H1 (cell line): ENCODE measurements at regions not wholly inside any gene's neighbourhood (a gene's known extent, or its start where the extent isn't known, plus 50 kb on each side); places are given as distances from the start of the nearest gene placed in this dataset.

ENCODE experiments used
- CTCF ChIA-PET: fragments of 300-600 bp; sonication (Branson Sonifier 250); formaldehyde crosslinking; loops from one replicate; lab custom pipeline; 2021; ENCODE audit not compliant: partially characterized antibody; lab: Charles Lee
- POLR2A ChIA-PET: fragments of 300-600 bp; sonication (Branson Sonifier 250); formaldehyde crosslinking; loops from one replicate; lab custom pipeline; 2021; ENCODE audit warnings: inconsistent platforms; ENCODE audit not compliant: partially characterized antibody; lab: Charles Lee
- DNase-seq, 2 experiments: peaks; one replicate each; pipeline versions ENCODE4 v3.0.0 to v3.0.0-alpha.2; 2010 to 2022; ENCODE audit warnings: low spot score in 2 of 2, low read depth in 1 of 2, mixed read lengths in 1 of 2
- FAIRE-seq: peaks from 2 replicates; lab custom pipeline; 2011; peaks lifted over from hg19 to GRCh38; lab: Jason Lieb, UNC
- H2AFZ ChIP-seq: 2 replicates; pipeline ENCODE4 v1.8.1; 2012; ENCODE audit warnings: low read length, inconsistent platforms
- H2AK5ac ChIP-seq: 2 replicates; pipeline ENCODE4 v1.6.1; 2013; ENCODE audit warnings: low read depth, low read length
- H2BK120ac ChIP-seq: replicated peaks from 2 replicates; pipeline ENCODE3; 2013; ENCODE audit warnings: low read depth, low read length, inconsistent platforms
- H2BK12ac ChIP-seq: 2 replicates; pipeline ENCODE4 v1.6.1; 2013; ENCODE audit warnings: low read depth, low read length
- H2BK15ac ChIP-seq: 2 replicates; pipeline ENCODE4 v1.6.1; 2013; ENCODE audit warnings: low read length
- H2BK20ac ChIP-seq: 2 replicates; pipeline ENCODE4 v1.6.1; 2013; ENCODE audit warnings: low read length
- H2BK5ac ChIP-seq: 2 replicates; pipeline ENCODE4 v1.6.1; 2013; ENCODE audit warnings: low read depth, low read length
- H3K14ac ChIP-seq: 2 replicates; pipeline ENCODE4 v1.6.1; 2013; ENCODE audit warnings: inconsistent platforms; ENCODE audit not compliant: insufficient read length
- H3K18ac ChIP-seq: 2 replicates; pipeline ENCODE4 v1.6.1; 2013; ENCODE audit warnings: low read length; ENCODE audit errors: extremely low read depth
- H3K23ac ChIP-seq: 2 replicates; pipeline ENCODE4 v1.6.1; 2013; ENCODE audit warnings: inconsistent platforms; ENCODE audit not compliant: insufficient read length
- H3K23me2 ChIP-seq: 2 replicates; pipeline ENCODE4 v1.6.1; 2013; ENCODE audit warnings: low read depth, low read length
- H3K27ac ChIP-seq: 2 replicates; pipeline ENCODE4 v1.6.1; 2011; ENCODE audit warnings: low read depth, low read length, inconsistent platforms
- H3K27me3 ChIP-seq, 4 experiments: replicated peaks in 1 of 4; 1 replicate in 1 of 4; 2 replicates in 3 of 4; pipeline versions ENCODE4 v1.6.1 to v1.8.1; 2011 to 2013; ENCODE audit warnings: low read length in 3 of 4, mild to moderate bottlenecking in 3 of 4, inconsistent platforms in 2 of 4, mixed read lengths in 2 of 4, moderate library complexity in 1 of 4; ENCODE audit not compliant: control insufficient read depth in 3 of 4, insufficient read depth in 3 of 4; ENCODE audit errors: extremely low read depth in 1 of 4
- H3K36me3 ChIP-seq, 4 experiments: 2 replicates each; pipeline versions ENCODE4 v1.6.1 to v1.8.1; 2011 to 2013; ENCODE audit warnings: mild to moderate bottlenecking in 4 of 4, low read length in 3 of 4, moderate library complexity in 2 of 4, control low read depth in 1 of 4, inconsistent platforms in 1 of 4; ENCODE audit not compliant: insufficient read depth in 4 of 4, control insufficient read depth in 2 of 4
- H3K4ac ChIP-seq: replicated peaks from 2 replicates; pipeline ENCODE3; 2013; ENCODE audit warnings: low read length, low read depth, mixed read lengths, inconsistent platforms; ENCODE audit not compliant: insufficient read length
- H3K4me1 ChIP-seq, 4 experiments: replicated peaks in 1 of 4; 1 replicate in 1 of 4; 2 replicates in 3 of 4; pipeline versions ENCODE4 v1.6.1 to v1.8.1; 2011 to 2013; ENCODE audit warnings: low read length in 3 of 4, inconsistent platforms in 2 of 4, mixed read lengths in 1 of 4; ENCODE audit not compliant: insufficient read depth in 4 of 4, control insufficient read depth in 3 of 4
- H3K4me2 ChIP-seq, 2 experiments: 2 replicates each; pipeline versions ENCODE4 v1.6.1 to v1.8.1; 2011 to 2013; ENCODE audit warnings: low read depth in 2 of 2, low read length in 2 of 2, control low read depth in 1 of 2, inconsistent platforms in 1 of 2, mild to moderate bottlenecking in 1 of 2; ENCODE audit not compliant: insufficient read depth in 1 of 2
- H3K4me3 ChIP-seq, 4 experiments: fragments of 200-600, 300-600 bp in 1 of 4; sonication (generic), shearing (Covaris generic), sonication (Bioruptor Twin) in 1 of 4; 2 replicates each; pipeline versions ENCODE4 v1.5.1 to v1.8.1; 2011 to 2016; ENCODE audit warnings: low read length in 4 of 4, low read depth in 3 of 4, control low read depth in 2 of 4, inconsistent platforms in 2 of 4, mild to moderate bottlenecking in 2 of 4, mixed read lengths in 1 of 4, moderate library complexity in 1 of 4; ENCODE audit not compliant: insufficient read depth in 2 of 4; ENCODE audit errors: extremely low read depth in 1 of 4
- H3K56ac ChIP-seq: replicated peaks from 2 replicates; pipeline ENCODE3; 2013; ENCODE audit warnings: low read depth, mild to moderate bottlenecking, mixed read lengths, low read length, inconsistent platforms; ENCODE audit not compliant: insufficient read length
- H3K79me1 ChIP-seq: 2 replicates; pipeline ENCODE4 v1.6.1; 2013; ENCODE audit warnings: low read depth, low read length, control low read depth
- H3K79me2 ChIP-seq, 2 experiments: 2 replicates each; pipeline versions ENCODE4 v1.6.1 to v1.8.1; 2012 to 2013; ENCODE audit warnings: low read length in 2 of 2, mild to moderate bottlenecking in 2 of 2, inconsistent platforms in 1 of 2; ENCODE audit not compliant: insufficient read depth in 2 of 2, control insufficient read depth in 1 of 2
- H3K9ac ChIP-seq, 4 experiments: replicated peaks in 1 of 4; 1 replicate in 1 of 4; 2 replicates in 3 of 4; pipeline versions ENCODE4 v1.6.1 to v1.8.1; 2011 to 2013; ENCODE audit warnings: low read depth in 3 of 4, low read length in 3 of 4, control low read depth in 2 of 4, mild to moderate bottlenecking in 2 of 4, moderate library complexity in 2 of 4, inconsistent platforms in 1 of 4; ENCODE audit errors: extremely low read depth in 1 of 4
- H3K9me3 ChIP-seq, 2 experiments: 2 replicates each; pipeline versions ENCODE4 v1.6.1 to v1.8.1; 2012 to 2013; ENCODE audit warnings: mild to moderate bottlenecking in 2 of 2, moderate library complexity in 2 of 2, control low read depth in 1 of 2, inconsistent platforms in 1 of 2, low read depth in 1 of 2, low read length in 1 of 2, mixed read lengths in 1 of 2; ENCODE audit not compliant: insufficient read depth in 2 of 2
- H4K20me1 ChIP-seq, 2 experiments: replicated peaks in 1 of 2; 2 replicates each; pipeline versions ENCODE3 to v1.8.1; 2011 to 2013; ENCODE audit warnings: inconsistent platforms in 2 of 2, low read length in 2 of 2, mild to moderate bottlenecking in 1 of 2; ENCODE audit not compliant: insufficient read depth in 2 of 2, control insufficient read depth in 1 of 2
- H4K5ac ChIP-seq: 2 replicates; pipeline ENCODE4 v1.6.1; 2013; ENCODE audit warnings: low read length, low read depth, mixed read lengths, inconsistent platforms; ENCODE audit not compliant: insufficient read length
- H4K8ac ChIP-seq: 2 replicates; pipeline ENCODE4 v1.8.0; 2013; ENCODE audit warnings: mild to moderate bottlenecking, moderate library complexity, low read length, inconsistent platforms; ENCODE audit not compliant: insufficient read depth; ENCODE audit errors: extremely low read depth
- H4K91ac ChIP-seq: replicated peaks from 2 replicates; pipeline ENCODE3; 2013; ENCODE audit warnings: low read length, mixed read lengths, inconsistent platforms; ENCODE audit not compliant: insufficient read length
- GTF2F1 ChIP-seq: IDR thresholded peaks from 2 replicates; pipeline ENCODE4 v1.6.1; 2012; ENCODE audit warnings: low read depth, low read length, improper control_type of control experiment, borderline replicate concordance
- KDM1A ChIP-seq: fragments of 200-600, 300-600 bp; sonication (generic); IDR thresholded peaks from 2 replicates; pipeline ENCODE4 v1.7.1; 2016; ENCODE audit warnings: mild to moderate bottlenecking, low read length, borderline replicate concordance
- KDM4A ChIP-seq: IDR thresholded peaks from one replicate; pipeline ENCODE4 v1.7.1; 2012; ENCODE audit warnings: low read depth, mild to moderate bottlenecking, moderate library complexity, low read length, inconsistent platforms; ENCODE audit not compliant: severe bottlenecking
- TBP ChIP-seq: IDR thresholded peaks from 2 replicates; pipeline ENCODE4 v1.6.1; 2011; ENCODE audit warnings: low read depth, low read length, improper control_type of control experiment
- TEAD4 ChIP-seq: IDR thresholded peaks from 2 replicates; pipeline ENCODE4 v1.6.1; 2012; ENCODE audit warnings: low read depth, low read length, inconsistent platforms, mixed read lengths
- YY1 ChIP-seq: IDR thresholded peaks from 2 replicates; pipeline ENCODE4 v1.6.1; 2011; ENCODE audit warnings: low read depth, mild to moderate bottlenecking, low read length
- WGBS, 2 experiments: shearing (Covaris generic) in 1 of 2; methylation state at CpG; one replicate each; pipeline versions ENCODE4 v1.1.6 to v1.1.7; 2013 to 2015; ENCODE audit warnings: low lambda C conversion rate in 2 of 2, mixed read lengths in 2 of 2, inconsistent platforms in 1 of 2, low coverage in 1 of 2, missing lambda C conversion rate in 1 of 2; ENCODE audit not compliant: insufficient replicate concordance in 2 of 2, insufficient coverage in 1 of 2, insufficient read length in 1 of 2; ENCODE audit errors: extremely low coverage in 1 of 2, missing lambda C conversion rate in 1 of 2; 5-methylcytosine and 5-hydroxymethylcytosine counted together

- 94% methylated on average over 3 of the region's 3 CpGs; no CpG with 5 or more reads in 1 of the 2 experiments for WGBS, 2 experiments
- FAIRE-seq (no peak), DNase-seq (no peak)
- Histone ChIP-seq H3K4me3 (no peak overlapping the region), H3K36me3 (no peaks in the 10 kb centered on the region), H3K56ac (no peak overlapping the region), H2BK20ac (no peak overlapping the region), H2AFZ (0 out of 2 replicates have a peak overlapping the region, but pooled peaks have one; percentile 39), H3K79me1 (no peaks in the 10 kb centered on the region), H2BK12ac (no peak overlapping the region), H3K79me2 (no peaks in the 10 kb centered on the region), H2BK15ac (no peak overlapping the region), H4K91ac (no peak overlapping the region), H3K23me2 (no peaks in the 10 kb centered on the region), H4K8ac (no peak overlapping the region), H2BK5ac (no peak overlapping the region), H3K14ac (no peak overlapping the region), H4K5ac (no peak overlapping the region), H2BK120ac (no peak overlapping the region), H3K9me3 (no peaks in the 10 kb centered on the region), H3K18ac (no peak overlapping the region), H3K23ac (no peak overlapping the region), H4K20me1 (no peaks in the 10 kb centered on the region), H3K4ac (no peak overlapping the region), H3K4me2 (no peak overlapping the region), H3K27ac (no peak overlapping the region), H2AK5ac (no peak overlapping the region), H3K9ac (no peak overlapping the region), H3K27me3 (no peaks in the 10 kb centered on the region; a peak in 1 of 7 replicates), H3K4me1 (no peaks in the 10 kb centered on the region)
- TF ChIP-seq TBP (no peak), KDM4A (no peak), KDM1A (no peak), TEAD4 (no peak), GTF2F1 (no peak), YY1 (no peak)
- ChIA-PET CTCF (interaction anchor here (0.9 to 2.5 kb wide), 6 partner anchors 9 to 62 kb away, joined by 3 to 10 read pairs (median 3); no protein-coding TSS in a partner anchor), POLR2A (no interaction called here)
These were observed 59.8 kb upstream of the NLRP1 start for GRCh38 chr17:5644065-5644464.
